Loucy (cell line): ENCODE measurements at regions not wholly inside any gene's neighbourhood (a gene's known extent, or its start where the extent isn't known, plus 50 kb on each side); places are given as distances from the start of the nearest gene placed in this dataset.

Experiments
- EZH2phosphoT487 ChIP-seq: fragments of 200-600 bp; IDR thresholded peaks from 2 replicates; pipeline ENCODE4 v1.6.1; 2018; ENCODE audit warnings: antibody characterized with exemption, mild to moderate bottlenecking, moderate library complexity, borderline replicate concordance
- TF ChIP-seq, protein P1 (sequence below): fragments of 200-600 bp; sonication (generic); conservative IDR thresholded peaks from 2 replicates; pipeline ENCODE4 v1.5.1; 2014; ENCODE audit warnings: mild to moderate bottlenecking, antibody characterized with exemption, low read length

- TF ChIP-seq, protein P1, sequence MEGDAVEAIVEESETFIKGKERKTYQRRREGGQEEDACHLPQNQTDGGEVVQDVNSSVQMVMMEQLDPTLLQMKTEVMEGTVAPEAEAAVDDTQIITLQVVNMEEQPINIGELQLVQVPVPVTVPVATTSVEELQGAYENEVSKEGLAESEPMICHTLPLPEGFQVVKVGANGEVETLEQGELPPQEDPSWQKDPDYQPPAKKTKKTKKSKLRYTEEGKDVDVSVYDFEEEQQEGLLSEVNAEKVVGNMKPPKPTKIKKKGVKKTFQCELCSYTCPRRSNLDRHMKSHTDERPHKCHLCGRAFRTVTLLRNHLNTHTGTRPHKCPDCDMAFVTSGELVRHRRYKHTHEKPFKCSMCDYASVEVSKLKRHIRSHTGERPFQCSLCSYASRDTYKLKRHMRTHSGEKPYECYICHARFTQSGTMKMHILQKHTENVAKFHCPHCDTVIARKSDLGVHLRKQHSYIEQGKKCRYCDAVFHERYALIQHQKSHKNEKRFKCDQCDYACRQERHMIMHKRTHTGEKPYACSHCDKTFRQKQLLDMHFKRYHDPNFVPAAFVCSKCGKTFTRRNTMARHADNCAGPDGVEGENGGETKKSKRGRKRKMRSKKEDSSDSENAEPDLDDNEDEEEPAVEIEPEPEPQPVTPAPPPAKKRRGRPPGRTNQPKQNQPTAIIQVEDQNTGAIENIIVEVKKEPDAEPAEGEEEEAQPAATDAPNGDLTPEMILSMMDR: no peak
- TF ChIP-seq EZH2phosphoT487: no peak
Observed at GRCh38 chr14:41392226-41392625, 214.4 kb upstream of the LRFN5 start.
